Neutrophil (primary cell): ENCODE measurements at regions not wholly inside any gene's neighbourhood (a gene's known extent, or its start where the extent isn't known, plus 50 kb on each side); places are given as distances from the start of the nearest gene placed in this dataset.

Source experiments
- H3K27ac ChIP-seq: fragments of 200-600 bp; sonication (generic); 2 replicates; pipeline ENCODE4 v1.5.1; 2016; ENCODE audit warnings: mild to moderate bottlenecking, moderate library complexity
- H3K27me3 ChIP-seq: fragments of 200-600 bp; sonication (generic); 2 replicates; pipeline ENCODE4 v1.6.0; 2016; ENCODE audit warnings: mild to moderate bottlenecking
- H3K36me3 ChIP-seq: fragments of 200-600 bp; sonication (generic); 2 replicates; pipeline ENCODE4 v1.5.1; 2017
- H3K4me1 ChIP-seq, 2 experiments: fragments of 200-600 bp in 1 of 2; sonication (generic) in 1 of 2; 1 replicate in 1 of 2; 2 replicates in 1 of 2; pipeline versions ENCODE4 v1.5.1 to v1.6.1; 2013 to 2016; ENCODE audit warnings: low read depth in 1 of 2, low read length in 1 of 2, mild to moderate bottlenecking in 1 of 2, moderate library complexity in 1 of 2; ENCODE audit not compliant: control insufficient read depth in 1 of 2, insufficient read depth in 1 of 2
- H3K4me3 ChIP-seq, 2 experiments: fragments of 200-600 bp in 1 of 2; sonication (generic) in 1 of 2; 1 replicate in 1 of 2; 2 replicates in 1 of 2; pipeline ENCODE4 v1.5.1; 2013 to 2016; ENCODE audit warnings: low read depth in 1 of 2, low read length in 1 of 2, mild to moderate bottlenecking in 1 of 2, moderate library complexity in 1 of 2
- H3K9me3 ChIP-seq: fragments of 200-600 bp; sonication (generic); 2 replicates; pipeline ENCODE4 v1.5.1; 2016
- CTCF ChIP-seq: fragments of 200-600 bp; sonication (generic); IDR thresholded peaks from 2 replicates; pipeline ENCODE4 v1.5.1; 2016; ENCODE audit warnings: antibody characterized with exemption

- H3K27me3 ChIP-seq, result no peaks in the 10 kb centered on the region
- no peaks in the 10 kb centered on the region for H3K9me3 ChIP-seq
- no peak overlapping the region for H3K27ac ChIP-seq
- no peak overlapping the region for H3K4me3 ChIP-seq
- no peaks in the 10 kb centered on the region for H3K36me3 ChIP-seq
- TF ChIP-seq CTCF, result no peak
- no peaks in the 10 kb centered on the region for H3K4me1 ChIP-seq
Observed at GRCh38 chr11:28837599-28837998, 729.4 kb downstream of the METTL15 start.

GRCh38 chr11:28836285-28837081, 728.3 kb downstream of the METTL15 start:
- Histone ChIP-seq H3K27ac (no peak overlapping the region), H3K4me1 (no peaks in the 10 kb centered on the region), H3K36me3 (no peaks in the 10 kb centered on the region), H3K9me3 (no peaks in the 10 kb centered on the region), H3K4me3 (no peak overlapping the region), H3K27me3 (no peaks in the 10 kb centered on the region)
- TF ChIP-seq CTCF, result no peak

GRCh38 chr11:28835790-28836189, 727.6 kb downstream of the METTL15 start:
- H3K4me3 ChIP-seq, result no peak overlapping the region
- H3K36me3 ChIP-seq, result no peaks in the 10 kb centered on the region
- no peaks in the 10 kb centered on the region for H3K4me1 ChIP-seq
- no peaks in the 10 kb centered on the region for H3K9me3 ChIP-seq
- no peaks in the 10 kb centered on the region for H3K27me3 ChIP-seq
- no peak overlapping the region for H3K27ac ChIP-seq
- TF ChIP-seq CTCF, result no peak

GRCh38 chr11:28835317-28835716, 727.1 kb downstream of the METTL15 start:
- no peaks in the 10 kb centered on the region for H3K9me3 ChIP-seq
- H3K27ac ChIP-seq, result no peak overlapping the region
- TF ChIP-seq CTCF, result no peak
- H3K4me3 ChIP-seq, result no peak overlapping the region
- no peaks in the 10 kb centered on the region for H3K4me1 ChIP-seq
- no peaks in the 10 kb centered on the region for H3K36me3 ChIP-seq
- no peaks in the 10 kb centered on the region for H3K27me3 ChIP-seq

GRCh38 chr11:28834877-28835276, 726.7 kb downstream of the METTL15 start:
- Histone ChIP-seq H3K36me3 (no peaks in the 10 kb centered on the region), H3K4me3 (no peak overlapping the region), H3K27me3 (no peaks in the 10 kb centered on the region), H3K4me1 (no peaks in the 10 kb centered on the region), H3K27ac (no peak overlapping the region), H3K9me3 (no peaks in the 10 kb centered on the region)
- TF ChIP-seq CTCF, result no peak
